ENCODE measurements at regions not wholly inside any gene's neighbourhood (a gene's known extent, or its start where the extent isn't known, plus 50 kb on each side); places are given as distances from the start of the nearest gene placed in this dataset.

DNA sequence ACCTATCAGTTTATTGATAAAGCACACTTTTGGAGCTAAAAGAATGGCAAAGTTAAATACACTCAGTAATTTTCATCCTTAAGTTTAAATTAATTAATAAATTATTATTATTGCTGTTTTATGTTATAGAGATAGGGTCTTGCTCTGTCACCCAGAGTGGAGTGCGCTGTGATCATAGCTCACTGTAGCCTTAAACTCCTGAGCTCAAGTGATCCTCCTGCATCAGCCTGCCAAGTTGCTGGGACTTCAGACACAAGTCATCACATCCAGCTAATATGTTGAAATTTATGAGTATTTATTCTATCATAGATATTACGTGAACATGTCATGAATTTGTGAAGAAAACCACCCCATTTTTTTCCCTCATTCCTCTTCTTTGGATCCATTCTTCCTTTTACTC, 64.2 kb downstream of the GJA1 start:
- no peak for DNase-seq

DNA sequence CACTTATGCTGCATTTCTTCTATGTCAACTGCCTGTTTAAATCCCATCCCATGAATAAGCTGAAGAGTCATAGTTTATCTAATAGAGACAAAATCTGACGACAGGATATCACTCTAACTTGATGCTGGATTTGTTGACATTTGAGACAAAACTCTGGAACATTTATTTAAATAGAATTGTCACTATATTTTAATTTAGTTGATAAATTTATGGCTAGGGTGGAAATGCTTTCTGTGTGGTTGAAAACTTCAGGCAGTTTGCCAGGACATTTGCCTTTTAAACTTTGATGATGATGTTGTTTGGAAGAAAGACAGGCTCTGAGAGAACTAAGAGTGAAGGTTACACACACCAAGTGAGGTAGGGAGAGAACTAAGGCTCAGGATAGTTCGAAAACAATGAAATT, 68.1 kb downstream of the GJA1 start:
- no peak for DNase-seq

DNA sequence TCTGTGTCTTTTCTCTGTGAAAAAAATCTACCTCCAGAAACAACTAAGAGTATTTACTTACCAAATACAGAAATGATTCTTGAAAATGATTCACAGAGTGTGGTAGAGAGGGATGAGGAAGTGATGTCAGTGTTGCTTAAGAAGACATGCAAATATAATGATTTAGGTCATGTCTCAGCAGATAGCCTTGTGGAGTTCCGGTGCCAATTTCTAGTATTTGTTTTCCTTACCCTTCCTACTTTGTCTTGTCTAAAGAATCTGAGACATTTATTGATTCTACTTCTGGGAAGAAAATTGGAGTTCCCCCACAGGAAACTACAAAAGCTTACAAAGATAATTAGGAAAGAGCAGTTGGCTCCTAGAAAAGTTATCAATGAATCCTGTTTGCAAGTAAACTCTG, 68.8 kb downstream of the GJA1 start:
- DNase-seq: peak; percentile 1

GRCh38 chr6:121505284-121505683, 69.8 kb downstream of the GJA1 start:
- DNase-seq: no peak

GRCh38 chr6:121506761-121507754, 71.6 kb downstream of the GJA1 start:
- DNase-seq: no peak

- DNase-seq: no peak
Measured at GRCh38 chr6:121510568-121511177, 75.2 kb downstream of the GJA1 start.

GRCh38 chr6:121515630-121516265, 80.3 kb downstream of the GJA1 start:
- no peak for DNase-seq

DNA sequence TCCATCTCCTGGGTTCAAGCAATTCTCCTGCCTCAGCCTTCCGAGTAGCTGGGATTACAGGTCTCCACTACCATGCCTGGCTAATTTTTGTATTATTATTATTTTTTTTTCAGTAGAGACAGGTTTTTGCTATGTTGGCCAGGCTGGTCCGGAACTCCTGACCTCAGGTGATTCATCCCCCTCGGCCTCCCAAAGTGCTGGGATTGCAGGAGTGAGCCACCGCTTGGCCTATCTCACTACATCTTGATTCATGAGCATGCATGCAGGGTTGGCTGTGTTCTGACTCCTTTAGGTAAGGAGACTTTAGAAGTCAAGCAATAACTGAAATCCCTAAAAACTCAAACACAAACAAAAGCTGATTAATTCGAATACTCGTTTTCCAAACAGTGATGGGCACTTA, 80.9 kb downstream of the GJA1 start:
- no peak for DNase-seq

DNA sequence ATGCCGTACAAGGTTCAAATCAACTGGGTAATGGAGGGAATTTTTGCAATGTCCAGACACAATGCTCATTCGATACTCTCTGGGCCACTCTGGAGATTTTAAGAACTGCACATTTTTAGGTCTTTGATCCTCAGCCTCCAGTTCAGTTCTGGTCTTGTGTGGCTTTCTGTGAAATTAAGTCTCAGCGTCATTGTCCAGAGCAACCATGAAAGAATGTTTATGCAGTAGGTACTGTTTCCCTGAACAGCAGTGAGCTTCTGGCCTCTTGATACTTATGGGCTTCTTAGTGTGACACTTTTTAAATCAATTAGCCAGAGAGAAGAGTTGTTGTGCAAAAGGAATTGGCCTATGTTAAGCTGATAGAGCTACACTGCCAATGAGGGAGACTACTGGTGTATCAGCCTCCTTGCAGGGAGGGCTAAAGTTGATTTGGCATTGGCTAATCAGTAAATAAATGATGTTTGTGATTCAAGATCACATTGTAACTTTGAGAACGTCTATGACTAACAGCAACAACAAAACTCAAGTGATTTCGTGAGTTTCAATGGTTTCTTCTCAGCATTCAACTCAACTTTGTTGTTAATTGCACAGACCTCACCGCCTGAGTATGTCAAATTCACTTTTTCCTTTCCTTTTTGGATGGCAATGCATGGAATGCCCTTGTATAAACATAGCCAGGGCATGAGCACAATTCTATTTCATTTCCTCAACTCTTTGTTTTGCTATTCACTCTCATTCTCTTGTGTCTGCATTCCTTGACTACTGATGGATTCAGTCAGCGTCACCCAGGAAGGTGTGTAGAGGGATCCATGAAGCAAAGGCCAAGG, 85.1 kb downstream of the GJA1 start:
- no peak for DNase-seq

DNA sequence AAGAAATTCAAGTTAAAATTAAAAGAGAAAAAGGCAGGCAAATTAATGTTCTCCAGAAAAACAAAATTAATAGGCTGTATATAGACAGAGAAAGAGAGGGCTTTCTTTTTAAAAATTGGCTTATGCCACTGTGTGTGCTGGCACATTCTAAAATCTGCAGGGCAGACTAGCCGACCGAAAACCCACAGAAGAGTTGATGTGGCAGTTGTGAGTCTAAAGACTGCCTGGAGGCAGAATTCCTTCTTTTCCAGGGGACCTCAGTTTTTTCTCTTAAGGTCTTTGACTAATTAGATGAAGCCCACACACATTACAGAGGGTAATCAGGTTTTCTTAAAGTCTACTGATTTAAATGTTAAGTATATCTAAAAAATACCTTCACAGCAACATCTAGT, 85.7 kb downstream of the GJA1 start:
- no peak for DNase-seq

DNA sequence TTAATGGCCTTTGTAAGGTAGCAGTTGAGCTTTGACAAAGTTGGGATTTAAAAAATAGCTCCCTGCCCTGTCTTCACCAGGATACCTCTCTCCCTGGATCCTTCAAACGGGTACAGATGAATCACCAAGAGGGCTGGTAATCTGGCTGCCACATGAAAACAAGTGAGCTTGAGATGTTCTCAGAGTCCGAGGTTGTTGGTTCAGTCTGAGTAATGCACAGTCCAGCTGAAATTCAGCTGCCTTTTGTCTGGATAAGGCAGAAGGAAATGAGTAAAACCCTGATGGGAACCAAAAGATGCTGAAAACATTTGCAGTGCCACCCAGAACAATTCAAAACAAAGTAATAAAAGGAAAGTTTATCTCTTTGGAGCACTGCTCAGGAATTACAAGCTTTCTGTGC, 86.8 kb downstream of the GJA1 start:
- no peak for DNase-seq

- no peak for DNase-seq
Measured at GRCh38 chr6:121522771-121523386, 87.4 kb downstream of the GJA1 start.

DNA sequence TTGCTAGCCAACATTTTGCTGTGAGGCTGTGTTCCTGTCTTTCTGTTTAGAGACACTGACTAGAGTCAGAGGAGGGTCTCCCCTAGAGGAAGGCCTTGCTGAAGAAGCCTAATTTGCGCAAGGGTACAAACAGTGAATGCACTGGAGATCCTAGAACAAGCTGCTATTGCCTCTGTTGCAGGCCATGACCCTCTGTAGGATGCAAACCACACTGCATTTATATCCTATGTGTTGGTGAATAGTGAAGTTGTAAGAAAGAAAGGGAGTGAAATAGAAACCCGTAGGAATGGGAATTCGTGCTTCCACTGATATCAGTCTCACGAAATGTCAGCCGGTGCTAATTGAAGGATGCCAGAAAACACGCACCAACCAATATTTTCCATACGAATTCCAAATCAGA, 88.2 kb downstream of the GJA1 start:
- no peak for DNase-seq

DNA sequence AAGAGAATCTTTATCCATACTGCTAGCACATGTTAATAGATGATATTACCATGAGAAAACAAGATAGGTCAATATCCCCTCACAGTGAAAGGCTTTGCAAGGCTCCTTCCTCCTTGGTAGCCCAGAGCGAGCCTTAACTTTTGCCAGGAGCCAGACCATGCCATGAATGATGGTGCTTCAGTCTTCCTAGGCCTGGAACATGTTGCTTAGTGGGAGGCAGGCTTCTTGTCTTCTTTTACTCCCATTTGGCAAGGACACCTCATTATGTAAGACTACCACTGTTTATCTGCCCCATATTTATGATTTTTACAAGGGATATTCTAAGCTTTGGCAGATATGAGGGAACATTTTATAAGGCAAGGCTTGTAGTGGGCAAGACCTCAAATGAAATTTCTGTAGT, 90.8 kb downstream of the GJA1 start:
- DNase-seq: no peak

- DNase-seq: no peak
Measured at GRCh38 chr6:121531658-121532169, 96.3 kb downstream of the GJA1 start.

- no peak for DNase-seq
Measured at GRCh38 chr6:121533321-121533841, 97.9 kb downstream of the GJA1 start.

GRCh38 chr6:121535777-121536176, 100.3 kb downstream of the GJA1 start:
- no peak for DNase-seq

DNA sequence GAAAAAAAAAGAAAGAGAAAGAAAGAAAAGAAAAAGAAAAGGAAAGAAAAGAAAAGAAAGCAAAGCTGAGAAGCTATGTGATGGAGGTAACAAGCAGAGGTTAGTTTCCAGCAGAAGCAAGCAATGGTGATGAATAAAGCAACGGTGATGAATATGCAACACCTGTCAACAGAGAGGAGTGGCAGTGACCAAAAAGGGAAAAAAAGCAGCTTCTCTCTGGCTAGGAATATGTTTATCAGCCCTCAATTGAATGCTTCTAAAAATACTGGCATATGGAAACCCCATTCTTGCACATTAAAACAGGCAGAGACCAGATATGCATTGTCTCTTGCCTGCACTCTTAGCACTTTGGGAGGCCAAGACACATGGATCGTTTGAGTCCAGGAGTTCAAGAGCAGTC, 100.9 kb downstream of the GJA1 start:
- DNase-seq: no peak

- DNase-seq: no peak
Measured at GRCh38 chr6:121539439-121539838, 104.0 kb downstream of the GJA1 start.

- DNase-seq: no peak
Measured at GRCh38 chr6:121540210-121540609, 104.8 kb downstream of the GJA1 start.

GRCh38 chr6:121544691-121545090, 109.2 kb downstream of the GJA1 start:
- DNase-seq: no peak

DNA sequence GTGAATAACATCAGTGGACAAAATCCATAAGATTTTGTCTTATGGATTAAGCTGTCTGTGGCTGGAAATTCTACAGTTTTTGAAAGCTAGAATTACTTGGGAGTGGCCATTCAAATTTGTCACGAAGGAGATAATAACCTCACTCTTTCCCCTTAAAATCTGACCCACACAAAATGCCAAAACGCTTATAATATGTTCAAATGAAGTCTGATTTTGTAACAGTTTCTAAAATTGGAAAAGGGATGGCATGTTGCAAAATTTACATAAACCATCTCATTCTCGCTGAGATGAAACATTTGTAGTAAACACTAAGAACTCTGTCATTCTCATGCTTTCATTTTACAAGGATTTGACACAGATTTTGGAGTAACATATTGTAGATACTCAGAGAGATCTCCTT, 112.7 kb downstream of the GJA1 start:
- DNase-seq: no peak

All from activated CD4-positive, alpha-beta T cell treated with anti-CD3 and anti-CD28 coated beads, Interleukin-2, amount 50 U/mL, for 16 hours (primary cell).